PC-3 (cell line): ENCODE measurements at regions not wholly inside any gene's neighbourhood (a gene's known extent, or its start where the extent isn't known, plus 50 kb on each side); places are given as distances from the start of the nearest gene placed in this dataset.

ENCODE experiments used
- ATAC-seq: fragments of 200-7000 bp; cut with Tn5 transposase; 2 replicates; pipeline ENCODE4 v1.9.1; 2020; ENCODE audit warnings: mild to moderate bottlenecking, moderate library complexity
- BruUV-seq: library from RNA; stranded (reverse); fragments of 400-500 nt; replicated peaks from 2 replicates; lab custom pipeline; 2021; lab: Mats Ljungman, UMichigan
- CTCF ChIA-PET: fragments of 300-600 bp; sonication (Branson Sonifier 250); formaldehyde crosslinking; loops from one replicate; lab custom pipeline; 2022; ENCODE audit warnings: antibody characterized with exemption; lab: Charles Lee
- POLR2A ChIA-PET: fragments of 300-600 bp; sonication (Branson Sonifier 250); formaldehyde crosslinking; loops from one replicate; lab custom pipeline; 2022; ENCODE audit warnings: antibody characterized with exemption; ENCODE audit not compliant: unreplicated experiment; lab: Charles Lee
- DNase-seq: peaks from one replicate; pipeline ENCODE4 v3.0.0-alpha.2; 2015
- H2AFZ ChIP-seq: fragments of 300-600 bp; sonication (generic); 2 replicates; pipeline ENCODE4 v1.6.0; 2016; ENCODE audit warnings: antibody characterized with exemption, low read length
- H3F3A ChIP-seq: fragments of 300-600 bp; sonication (generic); one replicate; pipeline ENCODE4 v1.6.0; 2017; ENCODE audit warnings: antibody characterized with exemption, low read length, control low read depth, mild to moderate bottlenecking; ENCODE audit not compliant: unreplicated experiment
- H3K27ac ChIP-seq: fragments of 300-600 bp; sonication (generic); 2 replicates; pipeline ENCODE4 v1.5.1; 2016; ENCODE audit warnings: mild to moderate bottlenecking, low read length
- H3K27me3 ChIP-seq: fragments of 300-600 bp; sonication (generic); 2 replicates; pipeline ENCODE4 v1.6.1; 2016; ENCODE audit warnings: low read length, mixed read lengths
- H3K36me3 ChIP-seq: fragments of 300-600 bp; sonication (generic); 2 replicates; pipeline ENCODE4 v1.6.1; 2016; ENCODE audit warnings: low read depth, mixed run types, low read length, mixed read lengths
- H3K4me1 ChIP-seq: fragments of 300-600 bp; sonication (generic); 2 replicates; pipeline ENCODE4 v1.5.1; 2016; ENCODE audit warnings: low read length; ENCODE audit not compliant: insufficient read depth
- H3K4me2 ChIP-seq: fragments of 300-600 bp; sonication (generic); 2 replicates; pipeline ENCODE4 v1.6.0; 2016; ENCODE audit warnings: low read length
- H3K4me3 ChIP-seq: fragments of 300-600 bp; sonication (generic); 2 replicates; pipeline ENCODE4 v1.5.1; 2016; ENCODE audit warnings: mild to moderate bottlenecking, low read length, mixed read lengths
- H3K79me2 ChIP-seq: fragments of 300-600 bp; sonication (generic); 2 replicates; pipeline ENCODE4 v1.6.1; 2017; ENCODE audit warnings: low read length, mixed read lengths
- H3K9ac ChIP-seq: fragments of 300-600 bp; sonication (generic); 2 replicates; pipeline ENCODE4 v1.6.0; 2016; ENCODE audit warnings: mild to moderate bottlenecking, low read length
- H3K9me2 ChIP-seq: fragments of 300-600 bp; sonication (generic); replicated peaks from 2 replicates; pipeline ENCODE4 v1.6.1; 2016; ENCODE audit warnings: mixed run types, low read length, mixed read lengths
- H3K9me3 ChIP-seq: fragments of 300-600 bp; sonication (generic); 2 replicates; pipeline ENCODE4 v1.6.1; 2016; ENCODE audit warnings: low read length, mixed read lengths
- H4K20me1 ChIP-seq: fragments of 300-600 bp; sonication (generic); 2 replicates; pipeline ENCODE4 v1.6.1; 2016; ENCODE audit warnings: low read length, mixed read lengths
- CTCF ChIP-seq: fragments of 300-600 bp; sonication (generic); conservative IDR thresholded peaks from 2 replicates; pipeline ENCODE4 v1.5.1; 2017; ENCODE audit warnings: antibody characterized with exemption, low read depth, mild to moderate bottlenecking, low read length
- EZH2 ChIP-seq: fragments of 300-600 bp; sonication (generic); IDR thresholded peaks from one replicate; pipeline ENCODE4 v1.6.1; 2017; ENCODE audit warnings: antibody characterized with exemption, mild to moderate bottlenecking, low read length; ENCODE audit not compliant: unreplicated experiment
- EZH2phosphoT487 ChIP-seq: fragments of 300-600 bp; sonication (generic); IDR thresholded peaks from 2 replicates; pipeline ENCODE4 v1.6.1; 2018; ENCODE audit warnings: mild to moderate bottlenecking, antibody characterized with exemption, low read length, borderline replicate concordance
- intact Hi-C: fragments of 100-400 bp; cut with micrococcal nuclease; formaldehyde crosslinking; loops from 2 replicates; pipeline ENCODE4 v1.9.0; 2023

- H3K36me3 ChIP-seq = no peaks in the 10 kb centered on the region
- H3K27me3 ChIP-seq = no peaks in the 10 kb centered on the region; the same call in 1 of the 2 replicates
- no peak for TF ChIP-seq EZH2
- TF ChIP-seq EZH2phosphoT487 = no peak
- no peak for TF ChIP-seq CTCF
- no peak for DNase-seq
- no peak for ATAC-seq
- H3K27ac ChIP-seq = no peak overlapping the region
- intact Hi-C loops = no loop called here
- CTCF ChIA-PET = no interaction called here
- H4K20me1 ChIP-seq = no peaks in the 10 kb centered on the region
- no peak overlapping the region for H3K4me3 ChIP-seq
- POLR2A ChIA-PET = no interaction called here
- no peak overlapping the region for H2AFZ ChIP-seq
- H3K9ac ChIP-seq = no peak overlapping the region
- H3K4me2 ChIP-seq = no peak overlapping the region
- no TSS peak for BruUV-seq
- no peaks in the 10 kb centered on the region for H3F3A ChIP-seq
- no peaks in the 10 kb centered on the region for H3K4me1 ChIP-seq
- H3K9me2 ChIP-seq = no peaks in the 10 kb centered on the region
- H3K9me3 ChIP-seq = no peaks in the 10 kb centered on the region
- H3K79me2 ChIP-seq = no peaks in the 10 kb centered on the region
Measured at GRCh38 chr5:8290721-8291120, 421.8 kb downstream of the MTRR start.

- Histone ChIP-seq H3K27ac (no peak overlapping the region), H3F3A (no peaks in the 10 kb centered on the region), H3K4me1 (no peaks in the 10 kb centered on the region), H4K20me1 (no peaks in the 10 kb centered on the region), H3K9ac (no peak overlapping the region), H3K4me2 (no peak overlapping the region), H3K9me2 (no peaks in the 10 kb centered on the region), H2AFZ (no peak overlapping the region), H3K9me3 (no peaks in the 10 kb centered on the region), H3K79me2 (no peaks in the 10 kb centered on the region), H3K27me3 (no peaks in the 10 kb centered on the region; the same call in 1 of the 2 replicates), H3K36me3 (no peaks in the 10 kb centered on the region), H3K4me3 (no peak overlapping the region)
- no peak for DNase-seq
- TF ChIP-seq EZH2 (no peak), EZH2phosphoT487 (no peak), CTCF (no peak)
- BruUV-seq = no TSS peak
- intact Hi-C loops = no loop called here
- CTCF ChIA-PET = no interaction called here
- POLR2A ChIA-PET = no interaction called here
- ATAC-seq = no peak
Measured at GRCh38 chr5:8291641-8292040, 422.7 kb downstream of the MTRR start.

GRCh38 chr5:8295141-8295540, 426.2 kb downstream of the MTRR start:
- ChIA-PET CTCF (no interaction called here), POLR2A (no interaction called here)
- Histone ChIP-seq H3K4me3 (no peak overlapping the region), H3K27ac (no peak overlapping the region), H3K79me2 (no peaks in the 10 kb centered on the region), H3K4me1 (no peaks in the 10 kb centered on the region), H3K9me2 (no peaks in the 10 kb centered on the region), H3K4me2 (no peak overlapping the region), H2AFZ (no peak overlapping the region), H3K9ac (no peak overlapping the region), H4K20me1 (no peaks in the 10 kb centered on the region), H3K27me3 (no peaks in the 10 kb centered on the region), H3F3A (no peaks in the 10 kb centered on the region), H3K36me3 (no peaks in the 10 kb centered on the region), H3K9me3 (no peaks in the 10 kb centered on the region)
- DNase-seq (peak; percentile 7), ATAC-seq (no peak)
- intact Hi-C loops = no loop called here
- no TSS peak for BruUV-seq
- TF ChIP-seq EZH2phosphoT487 = no peak
- TF ChIP-seq EZH2 = no peak
- TF ChIP-seq CTCF = no peak
